Activated CD4-positive, alpha-beta memory T cell treated with anti-CD3 and anti-CD28 coated beads for 36 hours (primary cell): ENCODE measurements at regions not wholly inside any gene's neighbourhood (a gene's known extent, or its start where the extent isn't known, plus 50 kb on each side); places are given as distances from the start of the nearest gene placed in this dataset.

Source experiments
- CTCF ChIA-PET: fragments of 350-600 bp; sonication (Branson Sonifier 250); formaldehyde crosslinking; loops from one replicate; lab custom pipeline; 2021; ENCODE audit warnings: antibody characterized with exemption, inconsistent platforms; lab: Charles Lee
- POLR2A ChIA-PET: fragments of 350-600 bp; sonication (Branson Sonifier 250); formaldehyde crosslinking; loops from one replicate; lab custom pipeline; 2021; ENCODE audit warnings: antibody characterized with exemption; lab: Charles Lee
- DNase-seq: peaks from one replicate; pipeline ENCODE4 v3.0.0-alpha.2; 2020
- H3K27ac Mint-ChIP-seq: one replicate; pipeline ENCODE4 v1.8.0; 2021; ENCODE audit warnings: mixed read lengths
- H3K27me3 Mint-ChIP-seq: one replicate; pipeline ENCODE4 v1.8.0; 2021; ENCODE audit warnings: mixed read lengths
- H3K36me3 Mint-ChIP-seq: one replicate; pipeline ENCODE4 v1.8.0; 2021; ENCODE audit warnings: mixed read lengths
- H3K4me1 Mint-ChIP-seq: one replicate; pipeline ENCODE4 v1.8.0; 2021; ENCODE audit warnings: low read depth, mixed read lengths
- H3K4me3 Mint-ChIP-seq: one replicate; pipeline ENCODE4 v1.8.0; 2021; ENCODE audit warnings: mild to moderate bottlenecking, mixed read lengths
- H3K9me3 Mint-ChIP-seq: one replicate; pipeline ENCODE4 v1.8.0; 2021; ENCODE audit warnings: mixed read lengths
- intact Hi-C: fragments of 100-400 bp; cut with micrococcal nuclease; formaldehyde crosslinking; loops from one replicate; pipeline ENCODE4 v1.15.1; 2023

- no peak for DNase-seq
- ChIA-PET CTCF (no interaction called here), POLR2A (no interaction called here)
- H3K4me1 Mint-ChIP-seq = no peaks in the 10 kb centered on the region
- H3K9me3 Mint-ChIP-seq = no peaks in the 10 kb centered on the region
- intact Hi-C loops = no loop called here
- H3K4me3 Mint-ChIP-seq = no peak overlapping the region
- no peak overlapping the region for H3K27ac Mint-ChIP-seq
- H3K27me3 Mint-ChIP-seq = no peaks in the 10 kb centered on the region
- H3K36me3 Mint-ChIP-seq = no peaks in the 10 kb centered on the region
Measured at GRCh38 chr1:67941746-67942145, 108.5 kb upstream of the GNG12 start.

DNA sequence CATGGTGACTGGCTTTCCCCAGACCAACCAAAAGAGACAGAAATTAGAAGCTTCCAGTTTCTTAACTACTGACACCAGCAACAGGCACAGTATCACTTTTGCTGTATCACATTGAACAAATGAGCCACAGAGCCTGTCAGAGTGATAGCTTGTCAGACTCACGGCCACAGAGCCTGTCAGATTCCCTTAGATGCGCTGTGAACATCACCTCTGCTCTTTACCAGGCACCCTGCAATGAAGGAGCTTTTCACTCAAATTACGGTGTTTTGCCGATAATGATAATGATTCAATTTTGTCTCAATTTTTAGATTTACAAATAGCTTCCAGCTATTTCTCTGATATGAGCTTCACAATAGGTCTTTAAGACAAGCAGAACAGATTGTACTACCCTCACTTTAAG lies 107.9 kb upstream of the GNG12 start:
- Mint-ChIP-seq H3K27ac (no peak overlapping the region), H3K36me3 (no peaks in the 10 kb centered on the region), H3K27me3 (no peaks in the 10 kb centered on the region), H3K4me3 (no peak overlapping the region), H3K9me3 (no peaks in the 10 kb centered on the region), H3K4me1 (no peaks in the 10 kb centered on the region)
- no peak for DNase-seq
- intact Hi-C loops = no loop called here
- POLR2A ChIA-PET = no interaction called here
- CTCF ChIA-PET = no interaction called here

DNA sequence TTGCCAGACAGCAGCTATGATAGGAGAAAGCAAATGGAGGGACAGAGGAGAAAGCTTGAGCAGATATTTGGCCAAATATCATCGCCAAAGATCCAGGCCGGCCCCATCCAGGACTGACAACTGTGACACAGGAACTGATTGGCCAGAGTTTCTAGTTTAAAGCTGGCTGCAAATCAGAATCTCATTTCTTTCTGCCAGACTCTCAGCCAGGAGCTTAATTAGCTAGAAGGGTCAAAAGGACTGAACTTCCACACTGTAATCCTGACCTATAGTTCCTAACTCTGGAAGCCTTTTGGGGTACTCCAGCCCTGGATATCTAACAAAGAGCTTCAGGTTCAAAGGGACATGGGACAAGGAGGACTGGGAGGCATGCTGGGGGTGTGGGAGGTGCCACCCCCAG lies 106.7 kb upstream of the GNG12 start:
- Mint-ChIP-seq H3K9me3 (no peaks in the 10 kb centered on the region), H3K4me1 (no peaks in the 10 kb centered on the region), H3K27ac (no peak overlapping the region), H3K4me3 (no peak overlapping the region), H3K27me3 (no peaks in the 10 kb centered on the region), H3K36me3 (no peaks in the 10 kb centered on the region)
- intact Hi-C loops = no loop called here
- POLR2A ChIA-PET = no interaction called here
- DNase-seq = no peak
- CTCF ChIA-PET = no interaction called here

DNA sequence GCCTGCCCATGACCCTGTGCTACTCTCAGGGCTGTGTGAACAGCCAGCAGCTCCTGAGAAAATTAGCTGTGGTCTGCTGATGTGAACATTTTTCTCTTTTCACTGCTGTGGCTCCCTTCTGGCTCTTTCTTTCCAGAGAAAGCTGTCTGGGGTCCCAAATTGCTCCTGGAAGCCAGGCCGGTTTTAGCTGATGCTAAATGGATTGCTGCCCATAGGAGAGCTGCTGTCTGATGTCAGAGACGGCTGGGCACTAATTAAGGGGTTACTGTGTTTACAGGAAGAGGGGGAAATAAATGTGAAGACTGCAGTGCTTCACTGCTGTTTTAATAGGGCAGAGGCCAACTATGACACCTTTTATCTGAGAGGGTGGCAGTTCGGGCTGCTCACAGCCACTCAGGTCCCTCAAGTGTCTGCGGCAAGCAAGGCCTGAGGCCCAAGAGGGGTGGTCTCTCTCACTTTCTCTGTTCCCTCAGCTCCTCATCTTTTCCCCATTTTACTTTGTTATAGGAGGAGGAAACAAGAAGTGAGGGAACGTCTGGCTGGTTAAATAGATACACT lies 106.0 kb upstream of the GNG12 start:
- intact Hi-C loops = no loop called here
- H3K9me3 Mint-ChIP-seq = no peaks in the 10 kb centered on the region
- DNase-seq = no peak
- CTCF ChIA-PET = no interaction called here
- no peaks in the 10 kb centered on the region for H3K36me3 Mint-ChIP-seq
- H3K4me1 Mint-ChIP-seq = no peaks in the 10 kb centered on the region
- no peak overlapping the region for H3K27ac Mint-ChIP-seq
- H3K27me3 Mint-ChIP-seq = no peaks in the 10 kb centered on the region
- H3K4me3 Mint-ChIP-seq = no peak overlapping the region
- POLR2A ChIA-PET = no interaction called here

DNA sequence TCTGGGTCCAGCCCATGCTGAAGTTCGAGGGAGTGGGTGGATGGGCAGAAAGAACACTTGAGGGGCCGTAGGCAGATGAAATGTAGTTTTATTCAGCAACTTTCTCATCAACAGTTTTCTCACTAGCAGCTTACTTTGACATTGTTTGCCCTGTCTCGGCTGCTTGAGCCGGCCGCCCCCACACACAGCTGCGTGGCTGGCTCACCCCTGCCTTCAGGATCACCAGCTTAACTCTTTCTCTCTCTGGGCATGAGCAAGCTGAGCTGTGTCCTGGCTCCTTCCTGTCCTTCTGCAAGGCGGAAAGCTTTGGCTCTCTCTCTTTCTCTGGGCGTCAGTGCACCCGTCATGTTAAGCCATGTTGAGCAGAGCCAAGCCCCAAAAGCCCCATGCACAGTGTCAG lies 104.4 kb upstream of the GNG12 start:
- ChIA-PET CTCF (no interaction called here), POLR2A (no interaction called here)
- Mint-ChIP-seq H3K36me3 (no peaks in the 10 kb centered on the region), H3K27ac (no peak overlapping the region), H3K27me3 (no peaks in the 10 kb centered on the region), H3K9me3 (no peaks in the 10 kb centered on the region), H3K4me1 (no peaks in the 10 kb centered on the region), H3K4me3 (no peak overlapping the region)
- DNase-seq = no peak
- intact Hi-C loops = no loop called here

- ChIA-PET POLR2A (no interaction called here), CTCF (no interaction called here)
- no peaks in the 10 kb centered on the region for H3K9me3 Mint-ChIP-seq
- H3K4me3 Mint-ChIP-seq = no peak overlapping the region
- H3K36me3 Mint-ChIP-seq = no peaks in the 10 kb centered on the region
- no peaks in the 10 kb centered on the region for H3K4me1 Mint-ChIP-seq
- intact Hi-C loops = no loop called here
- DNase-seq = no peak
- H3K27ac Mint-ChIP-seq = no peak overlapping the region
- no peaks in the 10 kb centered on the region for H3K27me3 Mint-ChIP-seq
Measured at GRCh38 chr1:67937010-67937409, 103.7 kb upstream of the GNG12 start.

DNA sequence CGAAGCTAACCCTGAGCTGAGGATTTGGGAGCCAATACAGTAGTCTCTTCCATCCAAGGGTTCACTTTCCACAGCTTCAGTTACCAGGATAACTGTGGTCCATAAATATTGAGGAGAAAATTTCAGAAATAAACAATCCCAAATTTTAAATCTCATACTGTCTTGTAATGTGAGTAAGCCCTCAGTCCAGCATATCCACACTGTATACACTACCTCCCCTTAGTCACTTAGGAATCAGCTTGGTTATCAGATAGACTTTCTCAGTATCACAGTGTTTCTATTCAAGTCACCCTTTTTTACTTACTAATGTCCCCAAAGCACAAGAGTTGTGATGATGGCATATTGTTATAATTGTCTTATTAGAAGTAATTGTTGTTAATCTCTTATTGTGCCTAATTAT lies 102.3 kb upstream of the GNG12 start:
- ChIA-PET CTCF (no interaction called here), POLR2A (no interaction called here)
- no peak overlapping the region for H3K4me3 Mint-ChIP-seq
- no peaks in the 10 kb centered on the region for H3K4me1 Mint-ChIP-seq
- H3K27ac Mint-ChIP-seq = no peak overlapping the region
- H3K27me3 Mint-ChIP-seq = no peaks in the 10 kb centered on the region
- intact Hi-C loops = no loop called here
- H3K9me3 Mint-ChIP-seq = no peaks in the 10 kb centered on the region
- no peaks in the 10 kb centered on the region for H3K36me3 Mint-ChIP-seq
- no peak for DNase-seq

- no peaks in the 10 kb centered on the region for H3K4me1 Mint-ChIP-seq
- ChIA-PET POLR2A (no interaction called here), CTCF (no interaction called here)
- H3K36me3 Mint-ChIP-seq = no peaks in the 10 kb centered on the region
- H3K9me3 Mint-ChIP-seq = no peaks in the 10 kb centered on the region
- no peaks in the 10 kb centered on the region for H3K27me3 Mint-ChIP-seq
- DNase-seq = no peak
- intact Hi-C loops = no loop called here
- H3K27ac Mint-ChIP-seq = no peak overlapping the region
- H3K4me3 Mint-ChIP-seq = no peak overlapping the region
Measured at GRCh38 chr1:67931198-67931597, 97.9 kb upstream of the GNG12 start.

GRCh38 chr1:67923074-67923473 lies 89.8 kb upstream of the GNG12 start:
- H3K27me3 Mint-ChIP-seq = peaks cover 3% of the 10 kb centered on the region
- no peak for DNase-seq
- ChIA-PET POLR2A (no interaction called here), CTCF (no interaction called here)
- H3K4me3 Mint-ChIP-seq = no peak overlapping the region
- H3K27ac Mint-ChIP-seq = no peak overlapping the region
- no peaks in the 10 kb centered on the region for H3K9me3 Mint-ChIP-seq
- intact Hi-C loops = no loop called here
- H3K36me3 Mint-ChIP-seq = no peaks in the 10 kb centered on the region
- no peaks in the 10 kb centered on the region for H3K4me1 Mint-ChIP-seq

DNA sequence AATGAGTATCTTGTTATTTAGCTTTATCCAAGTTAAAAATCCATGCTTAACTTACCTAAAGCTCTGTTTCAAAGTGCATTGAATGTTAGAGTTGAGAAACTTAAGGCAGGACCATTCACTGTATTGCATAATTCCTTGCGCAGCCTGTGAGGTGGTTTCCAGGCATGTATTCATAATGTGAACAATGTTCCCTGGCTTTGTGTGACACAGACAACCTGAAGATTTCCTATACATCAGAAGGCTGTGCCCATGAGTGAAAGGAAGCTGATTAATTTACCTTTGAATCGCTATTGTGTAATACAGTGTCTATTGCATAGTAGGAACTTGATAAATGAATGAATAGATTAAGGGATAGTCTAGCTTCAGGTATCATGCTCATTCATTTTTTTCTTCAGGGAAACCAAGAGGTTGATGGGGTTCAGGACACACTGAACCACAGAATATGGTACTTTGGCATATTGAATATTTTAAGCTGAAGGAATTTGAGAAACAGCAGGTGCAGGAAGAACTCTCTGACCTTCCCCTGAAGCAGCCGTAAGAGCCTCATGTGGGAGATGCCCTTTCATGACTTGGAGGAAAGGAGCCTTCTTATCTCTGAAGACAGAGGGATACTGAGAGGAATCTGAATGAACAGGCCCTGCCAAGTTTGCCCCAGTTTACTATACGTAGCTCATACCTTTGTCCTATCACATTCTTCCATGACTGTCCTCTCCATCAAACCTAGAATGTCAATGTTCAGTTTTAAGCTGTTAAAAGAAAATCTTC lies 88.6 kb upstream of the GNG12 start:
- POLR2A ChIA-PET = no interaction called here

DNA sequence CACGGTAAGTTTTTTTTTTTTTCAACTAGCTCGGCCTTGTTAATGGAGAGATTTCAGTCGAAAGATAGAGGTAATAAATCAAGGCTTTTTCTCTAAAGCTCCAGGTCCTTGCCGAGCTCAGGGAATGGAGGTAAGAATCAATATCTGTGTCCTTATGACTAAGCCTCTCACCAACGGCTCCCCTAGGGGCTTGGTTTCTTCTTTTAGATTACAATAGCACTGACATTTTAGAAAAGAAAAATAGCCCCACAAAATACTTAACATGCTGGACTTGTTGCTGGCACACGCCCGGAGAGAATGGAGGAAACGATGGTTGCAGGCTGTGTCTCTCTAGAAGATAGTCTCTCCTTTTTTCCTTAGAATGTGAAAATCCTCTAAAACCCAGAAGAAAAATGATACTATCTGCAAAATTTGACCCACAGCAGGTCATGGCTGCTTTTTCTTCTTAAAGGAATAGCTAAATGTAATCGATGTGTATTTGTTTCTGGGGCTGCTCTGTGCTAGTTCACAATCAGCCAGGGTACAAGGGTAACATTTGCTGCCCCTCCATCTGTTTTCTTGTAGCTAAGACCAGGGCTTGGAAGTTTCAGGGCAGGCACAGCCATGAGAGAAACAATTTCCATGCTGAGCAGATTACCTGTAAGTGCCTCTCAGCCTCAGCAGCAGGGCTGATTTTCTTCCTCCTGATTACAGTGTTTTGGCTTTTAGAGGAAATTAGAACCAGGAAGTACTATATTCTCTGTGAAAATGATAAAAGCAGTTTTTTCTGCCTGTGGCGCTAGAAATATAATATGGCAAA lies 86.2 kb upstream of the GNG12 start:
- POLR2A ChIA-PET = no interaction called here
- H3K4me3 Mint-ChIP-seq = no peak overlapping the region

More for the DNA sequence above, 88.6 kb upstream of the GNG12 start:
- H3K36me3 Mint-ChIP-seq = no peaks in the 10 kb centered on the region
- intact Hi-C loops = no loop called here
- peaks cover 4% of the 10 kb centered on the region for H3K27me3 Mint-ChIP-seq
- H3K27ac Mint-ChIP-seq = no peak overlapping the region
- CTCF ChIA-PET = no interaction called here
- no peaks in the 10 kb centered on the region for H3K9me3 Mint-ChIP-seq
- no peak overlapping the region for H3K4me3 Mint-ChIP-seq
- no peak for DNase-seq
- H3K4me1 Mint-ChIP-seq = no peaks in the 10 kb centered on the region

GRCh38 chr1:67918067-67918466 lies 84.8 kb upstream of the GNG12 start:
- no peak overlapping the region for H3K4me3 Mint-ChIP-seq
- H3K4me1 Mint-ChIP-seq = no peaks in the 10 kb centered on the region
- ChIA-PET POLR2A (no interaction called here), CTCF (no interaction called here)
- H3K9me3 Mint-ChIP-seq = no peaks in the 10 kb centered on the region
- H3K36me3 Mint-ChIP-seq = no peaks in the 10 kb centered on the region
- peaks cover 4% of the 10 kb centered on the region for H3K27me3 Mint-ChIP-seq
- intact Hi-C loops = no loop called here
- no peak overlapping the region for H3K27ac Mint-ChIP-seq
- DNase-seq = no peak

More for the DNA sequence above, 86.2 kb upstream of the GNG12 start:
- intact Hi-C loops = no loop called here
- H3K27ac Mint-ChIP-seq = no peak overlapping the region
- H3K27me3 Mint-ChIP-seq = peaks cover 4% of the 10 kb centered on the region
- CTCF ChIA-PET = no interaction called here
- DNase-seq = no peak
- H3K4me1 Mint-ChIP-seq = no peaks in the 10 kb centered on the region
- H3K36me3 Mint-ChIP-seq = no peaks in the 10 kb centered on the region
- no peaks in the 10 kb centered on the region for H3K9me3 Mint-ChIP-seq
